ENCODE measurements at regions not wholly inside any gene's neighbourhood (a gene's known extent, or its start where the extent isn't known, plus 50 kb on each side); places are given as distances from the start of the nearest gene placed in this dataset.
A peak's percentile ranks its signal among the peaks of the same experiment; 100 is the strongest.

GRCh38 chr5:67880876-67881275, 334.7 kb upstream of the PIK3R1 start:
- TF ChIP-seq, protein P1, sequence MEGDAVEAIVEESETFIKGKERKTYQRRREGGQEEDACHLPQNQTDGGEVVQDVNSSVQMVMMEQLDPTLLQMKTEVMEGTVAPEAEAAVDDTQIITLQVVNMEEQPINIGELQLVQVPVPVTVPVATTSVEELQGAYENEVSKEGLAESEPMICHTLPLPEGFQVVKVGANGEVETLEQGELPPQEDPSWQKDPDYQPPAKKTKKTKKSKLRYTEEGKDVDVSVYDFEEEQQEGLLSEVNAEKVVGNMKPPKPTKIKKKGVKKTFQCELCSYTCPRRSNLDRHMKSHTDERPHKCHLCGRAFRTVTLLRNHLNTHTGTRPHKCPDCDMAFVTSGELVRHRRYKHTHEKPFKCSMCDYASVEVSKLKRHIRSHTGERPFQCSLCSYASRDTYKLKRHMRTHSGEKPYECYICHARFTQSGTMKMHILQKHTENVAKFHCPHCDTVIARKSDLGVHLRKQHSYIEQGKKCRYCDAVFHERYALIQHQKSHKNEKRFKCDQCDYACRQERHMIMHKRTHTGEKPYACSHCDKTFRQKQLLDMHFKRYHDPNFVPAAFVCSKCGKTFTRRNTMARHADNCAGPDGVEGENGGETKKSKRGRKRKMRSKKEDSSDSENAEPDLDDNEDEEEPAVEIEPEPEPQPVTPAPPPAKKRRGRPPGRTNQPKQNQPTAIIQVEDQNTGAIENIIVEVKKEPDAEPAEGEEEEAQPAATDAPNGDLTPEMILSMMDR (IDR thresholded peaks at IDR 0.05) = no peak
- Histone ChIP-seq H3K9me3 (no peaks in the 10 kb centered on the region), H3K27ac (no peak overlapping the region), H3K4me3 (no peak overlapping the region), H3K36me3 (no peaks in the 10 kb centered on the region), H3K27me3 (replicated peaks; ENCODE audit: insufficient read depth) (no peaks in the 10 kb centered on the region), H3K4me1 (ENCODE audit: control insufficient read depth in 1 of 2, low read depth in 2 of 2) (peaks cover 7 to 36% of the 10 kb centered on the region in 2 donors)
- ATAC-seq (ENCODE audit: insufficient number of reproducible peaks, low FRiP score, low read depth) = no peak
- no peak for DNase-seq (ENCODE audit: low spot score)

GRCh38 chr5:67880511-67880805, 335.1 kb upstream of the PIK3R1 start:
- TF ChIP-seq, protein P1 (IDR thresholded peaks at IDR 0.05) = no peak
- H3K4me3 ChIP-seq = no peak overlapping the region
- H3K9me3 ChIP-seq = no peaks in the 10 kb centered on the region
- ATAC-seq (ENCODE audit: insufficient number of reproducible peaks, low FRiP score, low read depth) (no peak), DNase-seq (ENCODE audit: low spot score) (no peak)
- no peak overlapping the region for H3K27ac ChIP-seq
- H3K36me3 ChIP-seq = no peaks in the 10 kb centered on the region
- H3K27me3 ChIP-seq (replicated peaks; ENCODE audit: insufficient read depth) = no peaks in the 10 kb centered on the region
- peaks cover 7 to 36% of the 10 kb centered on the region in 2 donors for H3K4me1 ChIP-seq (ENCODE audit: control insufficient read depth in 1 of 2, low read depth in 2 of 2)

DNA sequence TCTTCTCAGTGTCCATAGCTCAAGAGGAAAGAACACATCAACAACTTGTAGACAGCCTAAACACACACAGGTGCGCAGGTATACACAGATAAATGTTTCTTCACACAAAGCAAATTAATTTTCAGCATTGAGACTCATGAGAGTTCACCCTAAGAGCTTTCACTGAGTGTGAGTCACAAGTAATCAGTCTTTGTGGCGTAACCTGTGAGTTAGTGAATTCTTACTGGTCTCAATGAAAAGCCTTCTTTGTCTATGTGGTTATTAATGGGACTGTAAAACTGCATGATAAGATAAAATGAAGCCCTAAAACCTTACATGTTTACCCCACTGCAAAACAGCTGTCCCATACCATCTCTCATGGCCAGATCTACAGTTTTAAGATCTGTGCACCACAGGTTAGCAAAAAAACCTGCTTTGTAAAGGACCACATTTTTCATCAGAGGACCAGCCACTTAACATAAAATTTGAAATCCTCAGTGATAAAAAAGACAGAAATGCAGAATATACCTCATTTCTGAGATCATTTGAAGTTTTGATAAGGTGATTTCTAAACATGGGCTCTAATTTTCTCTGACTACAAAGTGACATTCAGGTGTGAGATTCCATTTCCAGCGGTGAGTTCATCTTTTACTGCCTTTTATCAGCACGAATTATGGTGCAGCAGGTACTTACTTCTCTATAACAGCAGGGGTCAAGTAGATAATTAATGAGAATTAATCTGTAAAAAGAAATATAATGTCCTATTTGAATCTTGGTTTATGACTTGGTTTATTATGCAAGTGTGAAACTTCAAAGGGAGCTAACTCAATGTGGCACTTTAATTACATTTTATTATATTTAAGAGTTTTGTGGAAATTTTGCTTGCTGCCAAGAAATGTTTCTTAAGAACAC, 335.7 kb upstream of the PIK3R1 start:
- Histone ChIP-seq H3K36me3 (no peaks in the 10 kb centered on the region), H3K27me3 (replicated peaks; ENCODE audit: insufficient read depth) (no peaks in the 10 kb centered on the region), H3K9me3 (no peaks in the 10 kb centered on the region), H3K27ac (peak overlapping the region in 1 of 2 donors; percentile 12), H3K4me3 (no peak overlapping the region), H3K4me1 (ENCODE audit: control insufficient read depth in 1 of 2, low read depth in 2 of 2) (peaks cover 7 to 36% of the 10 kb centered on the region in 2 donors)
- TF ChIP-seq, protein P1 (IDR thresholded peaks at IDR 0.05) = no peak
- DNase-seq (ENCODE audit: low spot score) (no peak), ATAC-seq (ENCODE audit: insufficient number of reproducible peaks, low FRiP score, low read depth) (no peak)

DNA sequence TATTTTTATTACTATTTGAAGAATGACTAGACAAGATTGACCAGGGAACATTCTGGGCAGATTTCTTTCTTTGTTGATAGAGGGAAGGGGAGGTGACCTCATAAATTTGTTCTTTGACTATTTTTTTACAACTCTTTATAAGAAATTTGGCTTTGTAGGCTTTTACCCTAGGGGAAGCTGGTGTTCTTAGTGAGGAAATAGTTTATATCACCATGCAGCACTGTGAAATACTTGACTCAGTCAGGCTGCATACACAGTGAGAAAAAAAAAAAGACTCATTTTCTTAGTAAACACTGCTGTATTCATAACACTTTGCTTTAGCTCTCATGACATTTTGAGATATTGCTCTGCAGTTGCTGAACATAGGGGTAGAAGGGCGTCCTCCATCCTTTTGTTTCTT, 336.6 kb upstream of the PIK3R1 start:
- TF ChIP-seq, protein P1 (IDR thresholded peaks at IDR 0.05) = no peak
- no peaks in the 10 kb centered on the region for H3K9me3 ChIP-seq
- no peaks in the 10 kb centered on the region for H3K36me3 ChIP-seq
- peak overlapping the region; percentile 12 to 52 for H3K27ac ChIP-seq
- no peaks in the 10 kb centered on the region for H3K27me3 ChIP-seq (replicated peaks; ENCODE audit: insufficient read depth)
- peaks cover 7 to 36% of the 10 kb centered on the region in 2 donors for H3K4me1 ChIP-seq (ENCODE audit: control insufficient read depth in 1 of 2, low read depth in 2 of 2)
- DNase-seq (ENCODE audit: low spot score) (no peak), ATAC-seq (ENCODE audit: insufficient number of reproducible peaks, low FRiP score, low read depth) (no peak)
- no peak overlapping the region for H3K4me3 ChIP-seq

- ATAC-seq (ENCODE audit: insufficient number of reproducible peaks, low FRiP score, low read depth) = no peak
- no peak overlapping the region for H3K27ac ChIP-seq
Observed at GRCh38 chr5:67876371-67876770, 339.2 kb upstream of the PIK3R1 start.

More at GRCh38 chr5:67876371-67876770, 339.2 kb upstream of the PIK3R1 start:
- TF ChIP-seq, protein P1 (IDR thresholded peaks at IDR 0.05) = no peak
- Histone ChIP-seq H3K27me3 (replicated peaks; ENCODE audit: insufficient read depth) (no peaks in the 10 kb centered on the region), H3K9me3 (no peaks in the 10 kb centered on the region), H3K4me1 (ENCODE audit: control insufficient read depth in 1 of 2, low read depth in 2 of 2) (peaks cover 7 to 31% of the 10 kb centered on the region in 2 donors), H3K36me3 (no peaks in the 10 kb centered on the region), H3K4me3 (no peak overlapping the region)
- no peak for DNase-seq (ENCODE audit: low spot score)
